Left lung (tissue), 4 donors: ENCODE measurements at regions not wholly inside any gene's neighbourhood (a gene's known extent, or its start where the extent isn't known, plus 50 kb on each side); places are given as distances from the start of the nearest gene placed in this dataset.

Source experiments
- ATAC-seq: fragments of 200-7000 bp; cut with Tn5 transposase; one replicate; pipeline ENCODE4 v1.9.1; 2020; ENCODE audit warnings: moderate library complexity
- DNase-seq, 4 donors: peaks; one replicate each; pipeline ENCODE4 v3.0.0-alpha.2; 2013 to 2020
- H3K27ac ChIP-seq, 2 donors: fragments of 200-600 bp; sonication (generic) in 1 of 2; one replicate each; pipeline versions ENCODE4 v1.5.0 to v1.8.0; 2020 to 2021
- H3K27me3 ChIP-seq, 2 donors: fragments of 200-600 bp; sonication (generic) in 1 of 2; one replicate each; pipeline versions ENCODE4 v1.5.0 to v1.8.0; 2020 to 2021
- H3K36me3 ChIP-seq, 2 donors: fragments of 200-600 bp; sonication (generic) in 1 of 2; one replicate each; pipeline versions ENCODE4 v1.5.0 to v1.8.0; 2020 to 2021
- H3K4me1 ChIP-seq, 2 donors: fragments of 200-600 bp; one replicate each; pipeline ENCODE4 v1.8.0; 2021
- H3K4me3 ChIP-seq, 2 donors: fragments of 200-600 bp; sonication (generic) in 1 of 2; one replicate each; pipeline versions ENCODE4 v1.5.0 to v1.8.0; 2020 to 2021; ENCODE audit warnings: mild to moderate bottlenecking in 1 of 2
- H3K9me3 ChIP-seq, 2 donors: fragments of 200-600 bp; sonication (generic) in 1 of 2; one replicate each; pipeline versions ENCODE4 v1.5.0 to v1.8.0; 2020 to 2021
- intact Hi-C, 2 donors: fragments of 100-400 bp; cut with DNase I; formaldehyde crosslinking; loops; one replicate each; pipeline versions ENCODE4 v1.11.2 to v1.14.2; 2022
- TF ChIP-seq, protein P1 (sequence below), 2 donors: fragments of 200-600 bp; sonication (generic) in 1 of 2; IDR thresholded peaks; one replicate each; pipeline versions ENCODE4 v1.5.0 to v1.8.0; 2021; ENCODE audit warnings: antibody characterized with exemption in 2 of 2
- donor health status: DM: no; HTN: yes; CAD: no.
- donor health status: DM: no; HTN: no; CAD: no.

GRCh38 chr12:129959889-129960288 is 56.1 kb upstream of the TMEM132D start:
- intact Hi-C loops, result no loop called here
- Histone ChIP-seq H3K4me1 (no peaks in the 10 kb centered on the region), H3K9me3 (peaks cover 0 to 3% of the 10 kb centered on the region in 2 donors), H3K4me3 (no peak overlapping the region), H3K36me3 (no peaks in the 10 kb centered on the region), H3K27ac (no peak overlapping the region), H3K27me3 (peaks cover 0 to 12% of the 10 kb centered on the region in 2 donors)
- TF ChIP-seq, protein P1, sequence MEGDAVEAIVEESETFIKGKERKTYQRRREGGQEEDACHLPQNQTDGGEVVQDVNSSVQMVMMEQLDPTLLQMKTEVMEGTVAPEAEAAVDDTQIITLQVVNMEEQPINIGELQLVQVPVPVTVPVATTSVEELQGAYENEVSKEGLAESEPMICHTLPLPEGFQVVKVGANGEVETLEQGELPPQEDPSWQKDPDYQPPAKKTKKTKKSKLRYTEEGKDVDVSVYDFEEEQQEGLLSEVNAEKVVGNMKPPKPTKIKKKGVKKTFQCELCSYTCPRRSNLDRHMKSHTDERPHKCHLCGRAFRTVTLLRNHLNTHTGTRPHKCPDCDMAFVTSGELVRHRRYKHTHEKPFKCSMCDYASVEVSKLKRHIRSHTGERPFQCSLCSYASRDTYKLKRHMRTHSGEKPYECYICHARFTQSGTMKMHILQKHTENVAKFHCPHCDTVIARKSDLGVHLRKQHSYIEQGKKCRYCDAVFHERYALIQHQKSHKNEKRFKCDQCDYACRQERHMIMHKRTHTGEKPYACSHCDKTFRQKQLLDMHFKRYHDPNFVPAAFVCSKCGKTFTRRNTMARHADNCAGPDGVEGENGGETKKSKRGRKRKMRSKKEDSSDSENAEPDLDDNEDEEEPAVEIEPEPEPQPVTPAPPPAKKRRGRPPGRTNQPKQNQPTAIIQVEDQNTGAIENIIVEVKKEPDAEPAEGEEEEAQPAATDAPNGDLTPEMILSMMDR (IDR thresholded peaks at IDR 0.05), result no peak
- DNase-seq (no peak), ATAC-seq (no peak)

DNA sequence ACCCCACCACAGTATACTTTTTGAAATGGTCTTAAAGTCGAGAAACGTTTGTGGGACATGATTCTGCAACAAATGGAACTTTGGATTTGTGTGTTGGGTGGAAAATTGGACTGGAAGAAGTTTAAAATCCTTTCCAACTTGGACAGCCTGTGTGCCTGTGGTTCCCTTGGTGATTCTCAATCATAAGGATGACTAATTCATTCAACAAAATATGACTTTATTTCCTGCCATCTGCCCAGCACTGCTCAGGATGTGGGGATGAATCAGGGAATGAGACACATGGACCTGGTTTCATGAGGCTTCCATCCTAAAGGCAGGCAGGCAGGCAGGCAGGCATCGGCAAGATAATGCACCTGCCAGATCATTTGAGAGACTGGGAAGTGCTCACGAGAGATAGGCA is 57.3 kb upstream of the TMEM132D start:
- Histone ChIP-seq H3K9me3 (peaks cover 0 to 3% of the 10 kb centered on the region in 2 donors), H3K27me3 (peaks cover 0 to 20% of the 10 kb centered on the region in 2 donors), H3K4me3 (no peak overlapping the region), H3K4me1 (no peaks in the 10 kb centered on the region), H3K36me3 (no peaks in the 10 kb centered on the region), H3K27ac (no peak overlapping the region)
- DNase-seq (no peak), ATAC-seq (no peak)
- intact Hi-C loops, result no loop called here
- TF ChIP-seq, protein P1 (IDR thresholded peaks at IDR 0.05), result no peak

GRCh38 chr12:129961856-129962255 is 58.0 kb upstream of the TMEM132D start:
- no peaks in the 10 kb centered on the region for H3K4me1 ChIP-seq
- no peak overlapping the region for H3K4me3 ChIP-seq
- DNase-seq, result no peak
- H3K9me3 ChIP-seq, result peaks cover 0 to 3% of the 10 kb centered on the region in 2 donors
- H3K27me3 ChIP-seq, result peaks cover 0 to 25% of the 10 kb centered on the region in 2 donors
- TF ChIP-seq, protein P1 (IDR thresholded peaks at IDR 0.05), result no peak
- intact Hi-C loops, result no loop called here
- no peaks in the 10 kb centered on the region for H3K36me3 ChIP-seq
- no peak for ATAC-seq
- no peak overlapping the region for H3K27ac ChIP-seq

DNA sequence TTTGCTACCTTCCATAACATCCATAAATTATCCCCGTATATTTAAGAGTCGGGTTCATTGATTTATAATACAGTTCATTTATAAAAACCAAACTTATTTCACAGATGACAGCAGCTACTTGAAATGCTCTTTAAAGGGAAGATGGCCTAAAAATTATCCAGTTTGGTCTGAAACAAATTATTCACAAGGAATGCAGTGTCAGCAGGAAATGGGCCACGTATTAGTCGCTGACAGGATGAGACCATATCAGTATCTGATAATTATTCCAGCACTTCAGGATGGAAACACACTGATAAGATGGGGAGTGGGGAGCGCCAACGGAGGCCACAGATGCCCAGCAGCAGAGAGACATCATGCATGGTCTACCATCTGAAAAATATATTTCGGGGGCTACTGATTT is 60.5 kb upstream of the TMEM132D start:
- H3K27me3 ChIP-seq, result peaks cover 0 to 25% of the 10 kb centered on the region in 2 donors
- no peak overlapping the region for H3K27ac ChIP-seq
- no peaks in the 10 kb centered on the region for H3K36me3 ChIP-seq
- no peak overlapping the region for H3K4me3 ChIP-seq
- TF ChIP-seq, protein P1 (IDR thresholded peaks at IDR 0.05), result no peak
- no peaks in the 10 kb centered on the region for H3K9me3 ChIP-seq
- no peak for ATAC-seq
- DNase-seq, result no peak
- no peaks in the 10 kb centered on the region for H3K4me1 ChIP-seq
- intact Hi-C loops, result no loop called here

DNA sequence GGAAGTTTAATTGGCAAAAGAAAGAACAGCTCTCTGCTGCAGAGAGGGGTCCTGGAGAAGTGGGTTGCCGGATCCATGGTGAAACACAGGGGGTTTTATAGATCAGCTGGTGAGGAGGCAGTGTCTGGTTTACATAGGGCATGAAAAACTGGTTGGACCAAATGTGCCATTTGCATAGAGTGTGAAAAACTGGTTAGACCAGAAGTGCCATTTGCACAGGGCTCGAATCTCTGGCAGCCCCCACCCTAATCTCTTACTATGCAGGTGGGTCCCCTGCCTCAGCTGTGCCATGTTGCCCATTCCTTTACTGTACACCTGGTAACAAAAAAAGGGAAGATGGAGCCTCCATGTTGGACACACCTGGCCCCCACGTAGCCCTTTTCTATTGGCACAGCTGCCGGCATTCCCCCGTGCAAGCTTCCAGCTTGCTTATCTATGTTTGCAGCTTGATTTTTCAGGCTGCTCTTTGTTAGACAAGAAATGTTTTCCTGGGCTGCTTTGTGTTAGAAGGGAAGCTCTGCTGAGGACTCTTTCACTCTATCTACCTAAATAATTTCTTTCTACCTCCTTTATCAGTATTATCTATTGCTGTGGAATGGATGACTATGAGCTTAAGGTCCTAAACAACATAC is 61.1 kb upstream of the TMEM132D start:
- DNase-seq (peak in 2 of 4 donors; percentile 1 to 36), ATAC-seq (no peak)
- no peaks in the 10 kb centered on the region for H3K9me3 ChIP-seq
- intact Hi-C loops, result no loop called here
- peaks cover 0 to 25% of the 10 kb centered on the region in 2 donors for H3K27me3 ChIP-seq
- H3K36me3 ChIP-seq, result no peaks in the 10 kb centered on the region
- H3K4me3 ChIP-seq, result no peak overlapping the region
- no peaks in the 10 kb centered on the region for H3K4me1 ChIP-seq
- TF ChIP-seq, protein P1 (IDR thresholded peaks at IDR 0.05), result no peak
- H3K27ac ChIP-seq, result no peak overlapping the region
